ENCODE measurements at regions not wholly inside any gene's neighbourhood (a gene's known extent, or its start where the extent isn't known, plus 50 kb on each side); places are given as distances from the start of the nearest gene placed in this dataset.

DNA sequence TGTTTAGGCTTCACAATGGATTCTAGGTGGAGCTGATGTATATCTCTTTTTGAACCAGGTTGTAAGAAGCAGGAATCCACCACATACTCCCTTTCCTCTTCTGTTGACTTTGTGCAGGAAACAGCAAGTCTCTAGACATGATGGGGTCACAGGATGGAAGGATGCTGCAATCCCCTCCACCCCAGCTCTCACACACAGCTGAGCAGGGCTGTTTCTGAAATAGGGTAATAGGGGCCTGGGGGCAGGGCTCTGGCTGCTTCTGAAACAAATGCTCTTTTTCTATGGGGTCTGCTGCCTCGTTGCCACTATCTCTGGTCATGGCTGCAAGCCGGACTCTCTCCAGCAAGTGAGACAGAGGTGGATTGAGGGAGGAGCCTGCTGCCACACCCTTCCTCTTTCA, 148.9 kb downstream of the SOX11 start:
- ATAC-seq: no peak
- TF ChIP-seq ZNF70 (CRISPR knock-in tag; IDR thresholded peaks at IDR 0.05) (0 out of 2 replicates have a peak, but pooled peaks have one; percentile 61), CSDC2 (CRISPR knock-in tag; IDR thresholded peaks at IDR 0.05) (no peak)

DNA sequence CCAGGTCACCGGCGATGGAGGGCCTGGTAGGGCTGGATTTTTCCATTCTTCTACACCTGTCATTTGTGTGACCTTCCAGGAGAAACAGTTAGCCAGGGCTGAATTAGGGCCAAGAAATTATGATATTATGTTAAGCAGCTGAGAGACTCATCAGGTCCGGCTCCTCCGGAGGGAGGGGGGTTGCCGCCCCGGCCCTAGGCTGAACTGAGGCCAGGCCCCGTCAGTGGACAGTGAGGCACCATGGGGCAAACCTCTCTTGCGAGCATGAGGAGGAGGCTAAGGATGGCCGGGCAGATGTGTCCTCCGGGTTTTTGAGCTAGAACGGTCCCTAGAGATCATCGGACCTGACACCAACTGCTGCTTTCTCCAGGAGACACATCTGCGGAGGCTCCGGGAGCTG, 150.1 kb downstream of the SOX11 start:
- TF ChIP-seq TCF4 (CRISPR knock-in tag; IDR thresholded peaks at IDR 0.05; ENCODE audit: borderline replicate concordance) (no peak), TOX (CRISPR knock-in tag; IDR thresholded peaks at IDR 0.05; ENCODE audit: borderline replicate concordance) (no peak), ZFP30 (CRISPR knock-in tag; IDR thresholded peaks at IDR 0.05) (no peak), OSR1 (CRISPR knock-in tag; IDR thresholded peaks at IDR 0.05) (no peak), ZC3H10 (CRISPR knock-in tag; IDR thresholded peaks at IDR 0.05) (no peak), ZFP3 (CRISPR knock-in tag; IDR thresholded peaks at IDR 0.05) (no peak)
- TF ChIP-seq, protein P1, sequence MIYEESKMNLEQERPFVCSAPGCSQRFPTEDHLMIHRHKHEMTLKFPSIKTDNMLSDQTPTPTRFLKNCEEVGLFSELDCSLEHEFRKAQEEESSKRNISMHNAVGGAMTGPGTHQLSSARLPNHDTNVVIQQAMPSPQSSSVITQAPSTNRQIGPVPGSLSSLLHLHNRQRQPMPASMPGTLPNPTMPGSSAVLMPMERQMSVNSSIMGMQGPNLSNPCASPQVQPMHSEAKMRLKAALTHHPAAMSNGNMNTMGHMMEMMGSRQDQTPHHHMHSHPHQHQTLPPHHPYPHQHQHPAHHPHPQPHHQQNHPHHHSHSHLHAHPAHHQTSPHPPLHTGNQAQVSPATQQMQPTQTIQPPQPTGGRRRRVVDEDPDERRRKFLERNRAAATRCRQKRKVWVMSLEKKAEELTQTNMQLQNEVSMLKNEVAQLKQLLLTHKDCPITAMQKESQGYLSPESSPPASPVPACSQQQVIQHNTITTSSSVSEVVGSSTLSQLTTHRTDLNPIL (CRISPR knock-in tag; IDR thresholded peaks at IDR 0.05; ENCODE audit: low read depth): no peak
- no peak for ATAC-seq

DNA sequence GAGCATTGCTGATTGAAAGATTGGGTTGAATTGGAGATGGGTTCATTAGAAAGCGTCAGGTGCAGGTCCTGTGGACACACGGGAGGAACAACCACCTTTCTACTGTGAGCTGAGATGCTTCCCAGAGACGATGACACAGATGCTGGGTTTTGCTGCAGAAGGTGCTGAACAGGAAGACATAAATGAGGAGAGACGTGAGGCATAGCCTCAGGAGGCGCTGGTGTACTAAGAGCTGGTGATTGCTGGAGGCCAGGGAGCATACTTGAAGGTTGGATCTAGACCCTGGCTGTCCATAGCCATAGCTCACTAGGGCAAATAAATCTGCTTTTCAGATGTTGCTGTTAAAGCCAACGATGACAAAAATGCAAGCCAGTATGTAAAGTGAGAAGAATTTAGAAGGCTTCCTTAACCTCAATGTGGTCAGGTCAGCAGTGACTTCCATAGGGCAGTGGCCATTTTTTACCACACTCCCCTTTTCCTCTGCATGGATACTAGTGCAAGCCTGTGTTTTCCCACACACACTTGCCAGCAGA, 153.7 kb downstream of the SOX11 start:
- ATAC-seq: no peak
- TF ChIP-seq ISL1 (CRISPR knock-in tag; IDR thresholded peaks at IDR 0.05) (no peak), ZNF70 (CRISPR knock-in tag; IDR thresholded peaks at IDR 0.05) (no peak), GLIS3 (CRISPR knock-in tag; IDR thresholded peaks at IDR 0.05) (no peak), ZNF8 (CRISPR knock-in tag; IDR thresholded peaks at IDR 0.05) (no peak), ZFP3 (CRISPR knock-in tag; IDR thresholded peaks at IDR 0.05) (no peak), ZNF565 (CRISPR knock-in tag; conservative IDR thresholded peaks at IDR 0.05; ENCODE audit: low read depth) (no peak), TCF4 (CRISPR knock-in tag; IDR thresholded peaks at IDR 0.05; ENCODE audit: borderline replicate concordance) (no peak), RARB (CRISPR knock-in tag; IDR thresholded peaks at IDR 0.05) (no peak), PPARA (CRISPR knock-in tag; IDR thresholded peaks at IDR 0.05; ENCODE audit: borderline replicate concordance) (no peak), ZFP30 (CRISPR knock-in tag; IDR thresholded peaks at IDR 0.05) (no peak), ARNTL (CRISPR knock-in tag; IDR thresholded peaks at IDR 0.05; ENCODE audit: borderline replicate concordance, low read depth) (no peak), SNAI2 (CRISPR knock-in tag; IDR thresholded peaks at IDR 0.05) (no peak), BACH2 (CRISPR knock-in tag; IDR thresholded peaks at IDR 0.05; ENCODE audit: borderline replicate concordance) (no peak)
- TF ChIP-seq, protein P2, sequence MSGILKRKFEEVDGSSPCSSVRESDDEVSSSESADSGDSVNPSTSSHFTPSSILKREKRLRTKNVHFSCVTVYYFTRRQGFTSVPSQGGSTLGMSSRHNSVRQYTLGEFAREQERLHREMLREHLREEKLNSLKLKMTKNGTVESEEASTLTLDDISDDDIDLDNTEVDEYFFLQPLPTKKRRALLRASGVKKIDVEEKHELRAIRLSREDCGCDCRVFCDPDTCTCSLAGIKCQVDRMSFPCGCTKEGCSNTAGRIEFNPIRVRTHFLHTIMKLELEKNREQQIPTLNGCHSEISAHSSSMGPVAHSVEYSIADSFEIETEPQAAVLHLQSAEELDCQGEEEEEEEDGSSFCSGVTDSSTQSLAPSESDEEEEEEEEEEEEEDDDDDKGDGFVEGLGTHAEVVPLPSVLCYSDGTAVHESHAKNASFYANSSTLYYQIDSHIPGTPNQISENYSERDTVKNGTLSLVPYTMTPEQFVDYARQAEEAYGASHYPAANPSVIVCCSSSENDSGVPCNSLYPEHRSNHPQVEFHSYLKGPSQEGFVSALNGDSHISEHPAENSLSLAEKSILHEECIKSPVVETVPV (CRISPR knock-in tag; IDR thresholded peaks at IDR 0.05): no peak
- TF ChIP-seq, protein P3, sequence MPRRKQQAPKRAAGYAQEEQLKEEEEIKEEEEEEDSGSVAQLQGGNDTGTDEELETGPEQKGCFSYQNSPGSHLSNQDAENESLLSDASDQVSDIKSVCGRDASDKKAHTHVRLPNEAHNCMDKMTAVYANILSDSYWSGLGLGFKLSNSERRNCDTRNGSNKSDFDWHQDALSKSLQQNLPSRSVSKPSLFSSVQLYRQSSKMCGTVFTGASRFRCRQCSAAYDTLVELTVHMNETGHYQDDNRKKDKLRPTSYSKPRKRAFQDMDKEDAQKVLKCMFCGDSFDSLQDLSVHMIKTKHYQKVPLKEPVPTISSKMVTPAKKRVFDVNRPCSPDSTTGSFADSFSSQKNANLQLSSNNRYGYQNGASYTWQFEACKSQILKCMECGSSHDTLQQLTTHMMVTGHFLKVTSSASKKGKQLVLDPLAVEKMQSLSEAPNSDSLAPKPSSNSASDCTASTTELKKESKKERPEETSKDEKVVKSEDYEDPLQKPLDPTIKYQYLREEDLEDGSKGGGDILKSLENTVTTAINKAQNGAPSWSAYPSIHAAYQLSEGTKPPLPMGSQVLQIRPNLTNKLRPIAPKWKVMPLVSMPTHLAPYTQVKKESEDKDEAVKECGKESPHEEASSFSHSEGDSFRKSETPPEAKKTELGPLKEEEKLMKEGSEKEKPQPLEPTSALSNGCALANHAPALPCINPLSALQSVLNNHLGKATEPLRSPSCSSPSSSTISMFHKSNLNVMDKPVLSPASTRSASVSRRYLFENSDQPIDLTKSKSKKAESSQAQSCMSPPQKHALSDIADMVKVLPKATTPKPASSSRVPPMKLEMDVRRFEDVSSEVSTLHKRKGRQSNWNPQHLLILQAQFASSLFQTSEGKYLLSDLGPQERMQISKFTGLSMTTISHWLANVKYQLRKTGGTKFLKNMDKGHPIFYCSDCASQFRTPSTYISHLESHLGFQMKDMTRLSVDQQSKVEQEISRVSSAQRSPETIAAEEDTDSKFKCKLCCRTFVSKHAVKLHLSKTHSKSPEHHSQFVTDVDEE (CRISPR knock-in tag; IDR thresholded peaks at IDR 0.05): no peak
- TF ChIP-seq, protein P1 (CRISPR knock-in tag; IDR thresholded peaks at IDR 0.05; ENCODE audit: low read depth): no peak
- TF ChIP-seq, protein P4, sequence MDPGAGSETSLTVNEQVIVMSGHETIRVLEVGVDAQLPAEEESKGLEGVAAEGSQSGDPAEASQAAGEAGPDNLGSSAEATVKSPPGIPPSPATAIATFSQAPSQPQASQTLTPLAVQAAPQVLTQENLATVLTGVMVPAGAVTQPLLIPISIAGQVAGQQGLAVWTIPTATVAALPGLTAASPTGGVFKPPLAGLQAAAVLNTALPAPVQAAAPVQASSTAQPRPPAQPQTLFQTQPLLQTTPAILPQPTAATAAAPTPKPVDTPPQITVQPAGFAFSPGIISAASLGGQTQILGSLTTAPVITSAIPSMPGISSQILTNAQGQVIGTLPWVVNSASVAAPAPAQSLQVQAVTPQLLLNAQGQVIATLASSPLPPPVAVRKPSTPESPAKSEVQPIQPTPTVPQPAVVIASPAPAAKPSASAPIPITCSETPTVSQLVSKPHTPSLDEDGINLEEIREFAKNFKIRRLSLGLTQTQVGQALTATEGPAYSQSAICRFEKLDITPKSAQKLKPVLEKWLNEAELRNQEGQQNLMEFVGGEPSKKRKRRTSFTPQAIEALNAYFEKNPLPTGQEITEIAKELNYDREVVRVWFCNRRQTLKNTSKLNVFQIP (CRISPR knock-in tag; IDR thresholded peaks at IDR 0.05; ENCODE audit: borderline replicate concordance, low read depth): no peak

All from SK-N-SH treated with all-trans-retinoic acid at 6 μM for 48 hours (cell line).